Stimulated activated CD4-positive, alpha-beta T cell treated with anti-CD3 and anti-CD28 coated beads, Interleukin-15, amount 100 ng/mL, for 24 hours (primary cell): ENCODE measurements at regions not wholly inside any gene's neighbourhood (a gene's known extent, or its start where the extent isn't known, plus 50 kb on each side); places are given as distances from the start of the nearest gene placed in this dataset.
A peak's percentile ranks its signal among the peaks of the same experiment; 100 is the strongest.

Experiments
- DNase-seq: peaks from one replicate; pipeline ENCODE4 v3.0.0-alpha.2; 2020

GRCh38 chr6:54646069-54646950, 200.3 kb upstream of the FAM83B start:
- no peak for DNase-seq

- no peak for DNase-seq
These were observed 199.5 kb upstream of the FAM83B start for GRCh38 chr6:54646951-54647664.

- DNase-seq, result no peak
These were observed 192.2 kb upstream of the FAM83B start for GRCh38 chr6:54654381-54654780.

GRCh38 chr6:54655162-54655561, 191.4 kb upstream of the FAM83B start:
- DNase-seq, result no peak

GRCh38 chr6:54665278-54665677, 181.3 kb upstream of the FAM83B start:
- DNase-seq, result no peak

- no peak for DNase-seq
These were observed 166.0 kb upstream of the FAM83B start for GRCh38 chr6:54680531-54680930.

- DNase-seq, result no peak
These were observed 165.3 kb upstream of the FAM83B start for GRCh38 chr6:54681267-54681666.

- DNase-seq, result no peak
These were observed 164.6 kb upstream of the FAM83B start for GRCh38 chr6:54681987-54682386.

- no peak for DNase-seq
These were observed 157.0 kb upstream of the FAM83B start for GRCh38 chr6:54689620-54690019.

- no peak for DNase-seq
These were observed 156.0 kb upstream of the FAM83B start for GRCh38 chr6:54690596-54690995.

- DNase-seq, result no peak
These were observed 151.5 kb upstream of the FAM83B start for GRCh38 chr6:54694928-54695532.

- no peak for DNase-seq
These were observed 150.8 kb upstream of the FAM83B start for GRCh38 chr6:54695815-54696214.

- DNase-seq, result no peak
These were observed 149.1 kb upstream of the FAM83B start for GRCh38 chr6:54697424-54697823.

GRCh38 chr6:54698974-54699373, 147.6 kb upstream of the FAM83B start:
- no peak for DNase-seq

GRCh38 chr6:54700158-54700557, 146.4 kb upstream of the FAM83B start:
- no peak for DNase-seq

- no peak for DNase-seq
These were observed 143.8 kb upstream of the FAM83B start for GRCh38 chr6:54702772-54703171.

- DNase-seq, result no peak
These were observed 140.2 kb upstream of the FAM83B start for GRCh38 chr6:54706391-54706790.

- no peak for DNase-seq
These were observed 139.5 kb upstream of the FAM83B start for GRCh38 chr6:54706844-54707605.

- DNase-seq, result no peak
These were observed 136.1 kb upstream of the FAM83B start for GRCh38 chr6:54710456-54710855.

GRCh38 chr6:54716010-54716409, 130.6 kb upstream of the FAM83B start:
- no peak for DNase-seq

- no peak for DNase-seq
These were observed 129.7 kb upstream of the FAM83B start for GRCh38 chr6:54716877-54717276.

- peak; percentile 65 for DNase-seq
These were observed 128.6 kb upstream of the FAM83B start for GRCh38 chr6:54717849-54718455.
